ENCODE measurements at regions not wholly inside any gene's neighbourhood (a gene's known extent, or its start where the extent isn't known, plus 50 kb on each side); places are given as distances from the start of the nearest gene placed in this dataset.

DNA sequence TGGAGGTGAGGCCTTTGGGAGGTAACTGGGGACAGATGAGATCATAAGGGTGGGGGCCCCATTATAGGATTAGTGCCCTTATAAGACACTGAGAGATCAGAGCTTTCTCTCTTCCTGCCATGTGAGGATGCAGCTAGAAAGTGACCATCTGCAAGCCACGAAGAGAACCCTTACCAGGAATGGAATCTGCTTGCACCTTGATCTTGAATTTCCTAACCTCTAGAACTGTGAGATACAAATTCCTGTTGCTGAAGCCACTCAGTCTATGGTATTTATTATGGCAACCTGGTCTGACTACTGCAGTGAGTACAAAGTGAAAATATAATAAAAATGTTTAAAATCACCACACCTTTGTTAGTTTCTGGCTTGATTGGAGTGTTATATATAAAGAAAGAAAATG, 388.0 kb downstream of the LMO7 start:
- H3K18ac ChIP-seq (ENCODE audit: insufficient read length, low read depth, low read length), result no peak overlapping the region
- no peaks in the 10 kb centered on the region for H3K23me2 ChIP-seq (ENCODE audit: insufficient read length, low read depth, low read length, poor library complexity, severe bottlenecking)
- H3K4me2 ChIP-seq (ENCODE audit: insufficient read depth, insufficient read length, low read length), result no peak overlapping the region
- H4K5ac ChIP-seq (ENCODE audit: insufficient read length, low read depth, low read length), result no peak overlapping the region
- no peaks in the 10 kb centered on the region for H3K27me3 ChIP-seq (ENCODE audit: insufficient read depth, low read length)
- H2BK120ac ChIP-seq (ENCODE audit: low read depth, low read length, poor library complexity, severe bottlenecking), result no peak overlapping the region
- H2AK5ac ChIP-seq (ENCODE audit: insufficient read length, low read length), result no peak overlapping the region
- peaks cover 12% of the 10 kb centered on the region in 2 experiments for H3K4me1 Mint-ChIP-seq
- H4K8ac ChIP-seq (replicated peaks; ENCODE audit: insufficient read length, low read depth, low read length), result no peak overlapping the region
- no peak overlapping the region for H3K4me3 Mint-ChIP-seq
- H3K9me3 ChIP-seq (ENCODE audit: control insufficient read depth, low read depth, low read length), result no peaks in the 10 kb centered on the region
- no peak overlapping the region for H3K4ac ChIP-seq (ENCODE audit: low read depth, low read length)
- H3K27ac ChIP-seq (ENCODE audit: insufficient read length, low read depth, low read length), result no peak overlapping the region
- H3K79me1 ChIP-seq (ENCODE audit: insufficient read depth, low read depth, low read length, poor library complexity, severe bottlenecking), result no peaks in the 10 kb centered on the region
- no peak overlapping the region for H2BK12ac ChIP-seq (ENCODE audit: insufficient read length, low read depth, low read length)
- H3K4me1 ChIP-seq (ENCODE audit: insufficient read depth, low read length), result no peaks in the 10 kb centered on the region
- H2BK15ac ChIP-seq (ENCODE audit: low read depth, low read length), result no peak overlapping the region
- WGBS (ENCODE audit: extremely low coverage, insufficient read length, low lambda C conversion rate), result no CpG with 5 or more reads among the region's 1 CpG
- H2BK5ac ChIP-seq (ENCODE audit: insufficient read length, low read length), result no peak overlapping the region
- H2AFZ ChIP-seq (ENCODE audit: low read length), result no peak overlapping the region
- H3T11ph ChIP-seq (ENCODE audit: low read length), result no peak overlapping the region
- H2BK20ac ChIP-seq (ENCODE audit: low read depth, low read length, poor library complexity, severe bottlenecking), result no peak overlapping the region
- H3K79me2 ChIP-seq (ENCODE audit: insufficient read depth, low read length), result no peaks in the 10 kb centered on the region
- no peak overlapping the region for H3K23ac ChIP-seq (ENCODE audit: insufficient read length, low read depth, low read length)
- H4K20me1 ChIP-seq (ENCODE audit: control insufficient read depth, insufficient read depth, insufficient read length), result no peaks in the 10 kb centered on the region
- H4K91ac ChIP-seq (ENCODE audit: insufficient read length, low read depth, low read length), result no peak overlapping the region
- H3K56ac ChIP-seq (ENCODE audit: insufficient read length, low read depth, low read length), result no peak overlapping the region
- no peaks in the 10 kb centered on the region for H3K36me3 Mint-ChIP-seq (ENCODE audit: insufficient read depth in 1 of 3, low read depth in 3 of 3)
- H3K14ac ChIP-seq (ENCODE audit: insufficient read depth, low read length), result no peak overlapping the region
- no peaks in the 10 kb centered on the region for H3K27me3 Mint-ChIP-seq (ENCODE audit: low read depth)
- DNase-seq, result no peak
- peak overlapping the region in 1 of 3 experiments; percentile 53; a peak in 2 of 7 replicates for H3K27ac Mint-ChIP-seq
- H3K9me3 Mint-ChIP-seq, result no peaks in the 10 kb centered on the region
- TF ChIP-seq, protein P1, sequence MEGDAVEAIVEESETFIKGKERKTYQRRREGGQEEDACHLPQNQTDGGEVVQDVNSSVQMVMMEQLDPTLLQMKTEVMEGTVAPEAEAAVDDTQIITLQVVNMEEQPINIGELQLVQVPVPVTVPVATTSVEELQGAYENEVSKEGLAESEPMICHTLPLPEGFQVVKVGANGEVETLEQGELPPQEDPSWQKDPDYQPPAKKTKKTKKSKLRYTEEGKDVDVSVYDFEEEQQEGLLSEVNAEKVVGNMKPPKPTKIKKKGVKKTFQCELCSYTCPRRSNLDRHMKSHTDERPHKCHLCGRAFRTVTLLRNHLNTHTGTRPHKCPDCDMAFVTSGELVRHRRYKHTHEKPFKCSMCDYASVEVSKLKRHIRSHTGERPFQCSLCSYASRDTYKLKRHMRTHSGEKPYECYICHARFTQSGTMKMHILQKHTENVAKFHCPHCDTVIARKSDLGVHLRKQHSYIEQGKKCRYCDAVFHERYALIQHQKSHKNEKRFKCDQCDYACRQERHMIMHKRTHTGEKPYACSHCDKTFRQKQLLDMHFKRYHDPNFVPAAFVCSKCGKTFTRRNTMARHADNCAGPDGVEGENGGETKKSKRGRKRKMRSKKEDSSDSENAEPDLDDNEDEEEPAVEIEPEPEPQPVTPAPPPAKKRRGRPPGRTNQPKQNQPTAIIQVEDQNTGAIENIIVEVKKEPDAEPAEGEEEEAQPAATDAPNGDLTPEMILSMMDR (conservative IDR thresholded peaks at IDR 0.05), result no peak
- H3K9ac ChIP-seq (ENCODE audit: extremely low read depth, insufficient read length, low read length), result no peak overlapping the region
